Activated CD8-positive, alpha-beta T cell treated with anti-CD3 and anti-CD28 coated beads for 36 hours (primary cell): ENCODE measurements at regions not wholly inside any gene's neighbourhood (a gene's known extent, or its start where the extent isn't known, plus 50 kb on each side); places are given as distances from the start of the nearest gene placed in this dataset.

ENCODE experiments used
- ATAC-seq: fragments of 200-7000 bp; cut with Tn5 transposase; one replicate; pipeline ENCODE4 v1.10.0; 2021; ENCODE audit warnings: mild to moderate bottlenecking, moderate library complexity
- CTCF ChIA-PET: fragments of 350-600 bp; sonication (Branson Sonifier 250); formaldehyde crosslinking; loops from one replicate; lab custom pipeline; 2021; ENCODE audit warnings: antibody characterized with exemption; lab: Charles Lee
- POLR2A ChIA-PET: fragments of 350-600 bp; sonication (Branson Sonifier 250); formaldehyde crosslinking; loops from one replicate; lab custom pipeline; 2021; ENCODE audit warnings: antibody characterized with exemption; lab: Charles Lee
- DNase-seq: peaks from one replicate; pipeline ENCODE4 v3.0.0-alpha.2; 2020
- H3K27ac Mint-ChIP-seq: one replicate; pipeline ENCODE4 v1.8.0; 2021; ENCODE audit warnings: mild to moderate bottlenecking, mixed read lengths
- H3K27me3 Mint-ChIP-seq: one replicate; pipeline ENCODE4 v1.8.0; 2021; ENCODE audit warnings: mixed read lengths
- H3K36me3 Mint-ChIP-seq: one replicate; pipeline ENCODE4 v1.8.0; 2021; ENCODE audit warnings: low read depth, mixed read lengths
- H3K4me1 Mint-ChIP-seq: one replicate; pipeline ENCODE4 v1.8.0; 2021; ENCODE audit warnings: low read depth, mixed read lengths
- H3K4me3 Mint-ChIP-seq: one replicate; pipeline ENCODE4 v1.8.0; 2021; ENCODE audit warnings: mild to moderate bottlenecking, moderate library complexity, mixed read lengths
- H3K9me3 Mint-ChIP-seq: one replicate; pipeline ENCODE4 v1.8.0; 2021; ENCODE audit warnings: mixed read lengths
- CTCF ChIP-seq: fragments of 200-600 bp; IDR thresholded peaks from one replicate; pipeline ENCODE4 v1.8.0; 2022; ENCODE audit warnings: antibody characterized with exemption, mild to moderate bottlenecking
- intact Hi-C: fragments of 100-400 bp; cut with micrococcal nuclease; formaldehyde crosslinking; loops from one replicate; pipeline ENCODE4 v1.10.0; 2022

- no peaks in the 10 kb centered on the region for H3K4me1 Mint-ChIP-seq
- intact Hi-C loops: no loop called here
- no peak for ATAC-seq
- ChIA-PET POLR2A (no interaction called here), CTCF (interaction anchor here (1.2 kb wide), 1 partner anchor 68 kb away, joined by 4 read pairs; no protein-coding TSS in a partner anchor)
- no peak overlapping the region for H3K4me3 Mint-ChIP-seq
- H3K36me3 Mint-ChIP-seq: no peaks in the 10 kb centered on the region
- H3K27me3 Mint-ChIP-seq: no peaks in the 10 kb centered on the region
- TF ChIP-seq CTCF: no peak
- DNase-seq: no peak
- H3K27ac Mint-ChIP-seq: no peak overlapping the region
- H3K9me3 Mint-ChIP-seq: no peaks in the 10 kb centered on the region
Measured at GRCh38 chrX:16368696-16369095, 201.4 kb downstream of the MAGEB17 start.

GRCh38 chrX:16376056-16376455 lies 208.8 kb downstream of the MAGEB17 start:
- no peak for DNase-seq
- H3K4me1 Mint-ChIP-seq: no peaks in the 10 kb centered on the region
- H3K27ac Mint-ChIP-seq: no peak overlapping the region
- no peaks in the 10 kb centered on the region for H3K27me3 Mint-ChIP-seq
- POLR2A ChIA-PET: no interaction called here
- H3K9me3 Mint-ChIP-seq: no peaks in the 10 kb centered on the region
- TF ChIP-seq CTCF: no peak
- intact Hi-C loops: no loop called here
- ATAC-seq: no peak
- H3K4me3 Mint-ChIP-seq: no peak overlapping the region
- CTCF ChIA-PET: no interaction called here
- no peaks in the 10 kb centered on the region for H3K36me3 Mint-ChIP-seq

GRCh38 chrX:16386126-16386525 lies 218.8 kb downstream of the MAGEB17 start:
- POLR2A ChIA-PET: no interaction called here

GRCh38 chrX:16392597-16392996 lies 225.3 kb downstream of the MAGEB17 start:
- no peak for ATAC-seq
- POLR2A ChIA-PET: no interaction called here
- intact Hi-C loops: no loop called here

More at GRCh38 chrX:16386126-16386525, 218.8 kb downstream of the MAGEB17 start:
- DNase-seq: no peak
- H3K4me1 Mint-ChIP-seq: no peaks in the 10 kb centered on the region
- intact Hi-C loops: no loop called here
- H3K27me3 Mint-ChIP-seq: no peaks in the 10 kb centered on the region
- CTCF ChIA-PET: interaction anchor here (1.0 kb wide), 1 partner anchor 59 kb away, joined by 3 read pairs; no protein-coding TSS in a partner anchor
- H3K27ac Mint-ChIP-seq: no peak overlapping the region
- H3K9me3 Mint-ChIP-seq: no peaks in the 10 kb centered on the region
- H3K4me3 Mint-ChIP-seq: no peak overlapping the region
- no peaks in the 10 kb centered on the region for H3K36me3 Mint-ChIP-seq
- no peak for ATAC-seq
- no peak for TF ChIP-seq CTCF

GRCh38 chrX:16394290-16394689 lies 227.0 kb downstream of the MAGEB17 start:
- H3K27ac Mint-ChIP-seq: no peak overlapping the region
- ATAC-seq (no peak), DNase-seq (no peak)
- H3K36me3 Mint-ChIP-seq: no peaks in the 10 kb centered on the region
- H3K27me3 Mint-ChIP-seq: no peaks in the 10 kb centered on the region
- no peaks in the 10 kb centered on the region for H3K9me3 Mint-ChIP-seq
- H3K4me1 Mint-ChIP-seq: no peaks in the 10 kb centered on the region
- no peak overlapping the region for H3K4me3 Mint-ChIP-seq
- intact Hi-C loops: no loop called here
- TF ChIP-seq CTCF: no peak
- POLR2A ChIA-PET: no interaction called here
- CTCF ChIA-PET: no interaction called here

More at GRCh38 chrX:16392597-16392996, 225.3 kb downstream of the MAGEB17 start:
- DNase-seq: no peak
- no peak for TF ChIP-seq CTCF
- H3K4me3 Mint-ChIP-seq: no peak overlapping the region
- no peaks in the 10 kb centered on the region for H3K9me3 Mint-ChIP-seq
- CTCF ChIA-PET: no interaction called here
- no peak overlapping the region for H3K27ac Mint-ChIP-seq
- H3K4me1 Mint-ChIP-seq: no peaks in the 10 kb centered on the region
- H3K27me3 Mint-ChIP-seq: no peaks in the 10 kb centered on the region
- no peaks in the 10 kb centered on the region for H3K36me3 Mint-ChIP-seq
